Upper lobe of left lung (tissue), 6 donors: ENCODE measurements at regions not wholly inside any gene's neighbourhood (a gene's known extent, or its start where the extent isn't known, plus 50 kb on each side); places are given as distances from the start of the nearest gene placed in this dataset.
"Not testable (repeated sequence)": the region's sequence is repeated elsewhere in the genome, so short reads cannot be mapped to it uniquely, and the experiment has no call there.

ENCODE experiments used
- ATAC-seq, 2 donors: fragments of 200-7000 bp; cut with Tn5 transposase; one replicate each; pipeline ENCODE4 v1.9.1; 2022; ENCODE audit warnings: mild to moderate bottlenecking in 2 of 2, moderate library complexity in 2 of 2; ENCODE audit not compliant: low FRiP score in 2 of 2
- DNase-seq, 2 donors: peaks; one replicate each; pipeline ENCODE4 v3.0.0-alpha.2; 2019 to 2020
- H3K27ac ChIP-seq, 4 donors: fragments of 200-600 bp; sonication (generic); one replicate each; pipeline ENCODE4 v1.5.1; 2016 to 2019
- H3K27me3 ChIP-seq, 4 donors: fragments of 200-600 bp; sonication (generic); one replicate each; pipeline ENCODE4 v1.5.1; 2017 to 2019
- H3K36me3 ChIP-seq, 4 donors: fragments of 200-600 bp; sonication (generic); one replicate each; pipeline ENCODE4 v1.5.1; 2016 to 2019
- H3K4me1 ChIP-seq, 4 donors: fragments of 200-600 bp; sonication (generic); one replicate each; pipeline ENCODE4 v1.5.1; 2018 to 2019
- H3K4me3 ChIP-seq, 4 donors: fragments of 200-600 bp; sonication (generic); one replicate each; pipeline ENCODE4 v1.5.1; 2017 to 2019; ENCODE audit warnings: mild to moderate bottlenecking in 2 of 4, moderate library complexity in 1 of 4
- H3K9me3 ChIP-seq, 4 donors: fragments of 200-600 bp; sonication (generic); one replicate each; pipeline ENCODE4 v1.5.1; 2018 to 2019
- EP300 ChIP-seq, 4 donors: sonication (generic); formaldehyde crosslinking; IDR thresholded peaks; one replicate each; pipeline ENCODE4 v1.5.1; 2017; ENCODE audit warnings: antibody characterized with exemption in 4 of 4, control low read depth in 2 of 4
- POLR2A ChIP-seq, 4 donors: fragments of 450-650 bp; IDR thresholded peaks; one replicate each; pipeline ENCODE4 v1.5.1; 2016 to 2017; ENCODE audit warnings: antibody characterized with exemption in 4 of 4, mild to moderate bottlenecking in 2 of 4
- POLR2AphosphoS5 ChIP-seq, 2 donors: sonication (generic); formaldehyde crosslinking; IDR thresholded peaks; one replicate each; pipeline ENCODE4 v1.5.1; 2017; ENCODE audit warnings: antibody characterized with exemption in 2 of 2
- WGBS, 2 donors: methylation state at CpG; one replicate each; pipeline ENCODE4 v1.1.5; 2017 to 2018; 5-methylcytosine and 5-hydroxymethylcytosine counted together
- TF ChIP-seq, protein P1 (sequence below), 6 experiments: fragments of 450-650 bp in 4 of 6; fragments of 200-600 bp in 2 of 6; sonication (generic) in 2 of 6; IDR thresholded peaks; one replicate each; pipeline ENCODE4 v1.5.1; 2016 to 2019; ENCODE audit warnings: antibody characterized with exemption in 6 of 6
- donor health status: DM: no; HTN: no; CAD: no; lungs with moderate emphysema.
- donor health status: DM: no; HTN: yes; CAD: no; lungs with severe emphysema.

DNA sequence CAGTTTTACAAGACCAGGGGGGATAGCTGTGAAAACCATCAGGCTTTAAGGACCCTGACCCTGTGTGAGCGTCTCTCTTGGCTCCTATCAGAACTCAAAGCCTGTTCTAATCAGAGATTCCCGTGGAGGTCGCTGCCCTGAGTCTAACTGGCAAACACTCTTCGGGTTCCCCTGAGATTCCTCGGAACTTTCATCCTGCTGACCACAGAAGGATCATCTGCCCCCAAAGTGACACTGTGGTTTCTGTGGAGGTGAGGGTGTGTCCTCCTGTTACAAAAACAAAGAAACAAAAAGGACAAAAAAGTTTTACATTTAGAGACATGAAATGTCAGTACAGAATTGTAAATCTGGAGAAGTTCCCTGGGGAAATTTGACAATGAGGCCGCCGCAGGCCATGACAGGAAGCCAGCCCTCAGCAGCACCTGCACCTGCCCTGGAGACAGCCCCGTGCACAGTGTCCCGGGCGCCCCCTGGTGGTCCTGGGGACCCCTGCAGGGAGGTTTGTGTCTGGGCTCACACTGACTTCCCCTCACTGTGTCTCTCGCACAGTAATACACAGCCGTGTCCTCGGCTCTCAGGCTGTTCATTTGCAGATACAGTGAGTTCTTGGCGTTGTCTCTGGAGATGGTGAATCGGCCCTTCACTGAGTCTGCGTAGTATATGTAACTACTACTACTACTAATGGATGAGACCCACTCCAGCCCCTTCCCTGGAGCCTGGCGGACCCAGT, 708.3 kb downstream of the TMEM121 start:
- ATAC-seq = not testable (repeated sequence)
- 37 to 45% methylated on average over 9 to 16 of the region's 17 CpGs for WGBS, 2 donors

DNA sequence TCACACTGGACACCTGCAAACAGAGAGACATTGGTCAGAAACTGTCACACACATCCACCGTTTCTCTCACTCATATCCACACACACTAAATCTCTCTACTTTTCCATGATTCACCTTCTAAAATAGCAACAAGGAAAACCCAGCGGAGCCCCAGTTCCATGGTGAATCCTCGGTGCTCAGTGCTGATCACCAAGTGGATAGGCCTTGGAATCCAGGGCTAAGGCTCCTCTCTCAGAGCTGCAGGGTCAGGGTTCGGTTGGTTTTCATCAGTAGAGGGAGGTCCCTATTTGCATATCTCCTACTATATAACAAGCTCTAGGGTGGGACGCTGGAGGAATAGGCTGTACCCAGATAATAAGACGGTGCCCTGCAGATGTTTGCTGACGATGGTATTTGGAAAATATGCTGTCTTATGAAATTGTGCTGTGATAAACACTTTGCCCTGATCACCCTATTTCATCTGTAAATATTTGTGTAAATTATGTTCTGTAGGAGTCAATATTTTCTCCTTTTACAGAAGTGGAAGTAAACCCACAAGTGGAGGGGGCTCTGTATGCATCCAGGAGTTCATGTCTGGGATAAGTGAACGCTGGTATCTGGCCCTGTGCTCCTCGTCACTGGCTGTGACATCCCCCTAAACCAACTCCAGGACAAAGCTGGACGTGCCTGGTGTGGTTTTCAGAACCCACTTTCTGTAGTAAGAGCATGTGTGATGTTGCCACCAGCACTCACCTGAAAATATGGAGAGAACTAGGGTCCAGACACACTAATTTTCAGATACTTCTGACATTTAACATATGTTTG, 709.2 kb downstream of the TMEM121 start:
- Histone ChIP-seq H3K4me1 (no peaks in the 10 kb centered on the region), H3K9me3 (no peaks in the 10 kb centered on the region), H3K27ac (no peak overlapping the region), H3K27me3 (no peaks in the 10 kb centered on the region), H3K36me3 (no peaks in the 10 kb centered on the region), H3K4me3 (no peak overlapping the region)
- DNase-seq = no peak
- WGBS, 2 donors = 62 to 73% methylated on average over 10 of the region's 10 CpGs
- ATAC-seq = no peak
- TF ChIP-seq, protein P1, sequence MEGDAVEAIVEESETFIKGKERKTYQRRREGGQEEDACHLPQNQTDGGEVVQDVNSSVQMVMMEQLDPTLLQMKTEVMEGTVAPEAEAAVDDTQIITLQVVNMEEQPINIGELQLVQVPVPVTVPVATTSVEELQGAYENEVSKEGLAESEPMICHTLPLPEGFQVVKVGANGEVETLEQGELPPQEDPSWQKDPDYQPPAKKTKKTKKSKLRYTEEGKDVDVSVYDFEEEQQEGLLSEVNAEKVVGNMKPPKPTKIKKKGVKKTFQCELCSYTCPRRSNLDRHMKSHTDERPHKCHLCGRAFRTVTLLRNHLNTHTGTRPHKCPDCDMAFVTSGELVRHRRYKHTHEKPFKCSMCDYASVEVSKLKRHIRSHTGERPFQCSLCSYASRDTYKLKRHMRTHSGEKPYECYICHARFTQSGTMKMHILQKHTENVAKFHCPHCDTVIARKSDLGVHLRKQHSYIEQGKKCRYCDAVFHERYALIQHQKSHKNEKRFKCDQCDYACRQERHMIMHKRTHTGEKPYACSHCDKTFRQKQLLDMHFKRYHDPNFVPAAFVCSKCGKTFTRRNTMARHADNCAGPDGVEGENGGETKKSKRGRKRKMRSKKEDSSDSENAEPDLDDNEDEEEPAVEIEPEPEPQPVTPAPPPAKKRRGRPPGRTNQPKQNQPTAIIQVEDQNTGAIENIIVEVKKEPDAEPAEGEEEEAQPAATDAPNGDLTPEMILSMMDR (IDR thresholded peaks at IDR 0.05) = no peak
- TF ChIP-seq POLR2A (IDR thresholded peaks at IDR 0.05) (no peak), EP300 (IDR thresholded peaks at IDR 0.05) (no peak), POLR2AphosphoS5 (IDR thresholded peaks at IDR 0.05) (no peak)

More for the DNA sequence above, 708.3 kb downstream of the TMEM121 start:
- H3K9me3 ChIP-seq, H3K4me3 ChIP-seq, H3K27me3 ChIP-seq, H3K27ac ChIP-seq, H3K4me1 ChIP-seq, H3K36me3 ChIP-seq, DNase-seq: not testable (repeated sequence)
- TF ChIP-seq, protein P1 (IDR thresholded peaks at IDR 0.05) = peak in 4 of 6 experiments; percentile 31 to 44 (median 39)

DNA sequence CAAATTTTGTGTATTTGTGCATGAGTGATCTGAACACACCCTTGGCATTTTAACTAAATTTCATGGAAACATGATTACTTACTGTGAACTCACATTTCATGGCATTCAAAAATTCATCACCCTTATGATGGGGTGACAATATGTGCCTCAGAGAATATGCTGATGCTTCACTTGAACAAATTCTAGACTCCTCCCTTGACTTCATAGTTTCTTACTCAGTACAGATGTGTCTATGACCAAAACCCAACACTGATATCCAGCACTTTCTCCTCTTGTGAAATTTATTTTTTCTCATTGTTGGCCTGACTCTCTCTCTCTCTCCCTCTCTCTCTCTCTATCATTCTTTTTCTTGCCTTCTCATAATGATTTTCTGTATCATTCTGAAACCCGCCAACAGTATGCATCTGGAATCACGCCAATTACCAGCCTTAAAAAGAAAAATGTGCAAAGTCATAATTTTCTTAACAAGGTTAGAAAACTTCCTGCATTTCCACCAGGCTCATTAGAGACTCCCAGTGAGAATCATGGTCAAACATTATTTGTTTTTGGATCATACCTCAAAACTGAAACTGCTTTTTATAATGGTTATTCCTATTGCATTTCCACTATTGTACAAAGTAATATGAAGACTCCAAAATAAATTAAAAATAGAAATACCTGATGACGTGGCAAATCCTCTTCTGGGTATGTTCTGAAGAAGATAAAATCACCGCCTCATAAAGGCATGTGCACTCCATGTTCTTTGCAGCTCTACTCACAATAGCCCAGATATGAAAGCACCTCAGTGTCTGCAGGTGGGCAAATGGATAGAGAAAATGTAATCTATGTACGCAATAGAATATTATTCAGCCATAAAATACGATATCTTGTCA, 722.2 kb downstream of the TMEM121 start:
- no peak overlapping the region for H3K27ac ChIP-seq
- no peak for TF ChIP-seq POLR2AphosphoS5 (IDR thresholded peaks at IDR 0.05)
- no peak for TF ChIP-seq EP300 (IDR thresholded peaks at IDR 0.05)
- TF ChIP-seq, protein P1 (IDR thresholded peaks at IDR 0.05) = no peak
- TF ChIP-seq POLR2A (IDR thresholded peaks at IDR 0.05) = no peak
- ATAC-seq = no peak
- 32 to 36% methylated on average over 6 of the region's 6 CpGs for WGBS, 2 donors
- H3K9me3 ChIP-seq = no peaks in the 10 kb centered on the region
- H3K36me3 ChIP-seq = no peaks in the 10 kb centered on the region
- no peaks in the 10 kb centered on the region for H3K27me3 ChIP-seq
- H3K4me3 ChIP-seq = no peak overlapping the region
- DNase-seq = no peak
- no peaks in the 10 kb centered on the region for H3K4me1 ChIP-seq

DNA sequence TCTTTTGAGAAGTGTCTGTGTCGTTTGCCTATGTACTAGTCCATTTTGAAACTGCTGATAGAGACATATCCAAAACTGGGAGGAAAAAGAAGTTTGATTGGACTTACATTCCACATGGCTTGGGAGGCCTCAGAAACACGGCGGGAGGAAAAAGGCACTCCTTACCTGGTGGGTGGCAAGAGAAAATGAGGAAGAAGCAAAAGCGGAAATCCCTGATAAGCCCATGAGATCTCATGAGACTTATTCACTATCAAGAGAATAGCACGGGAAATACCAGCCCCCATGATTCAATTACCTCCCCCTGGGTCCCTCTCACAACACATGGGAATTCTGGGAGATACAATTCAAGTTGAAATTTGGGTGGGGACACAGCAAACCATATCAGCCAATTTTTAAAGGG, 727.6 kb downstream of the TMEM121 start:
- H3K27ac ChIP-seq, H3K36me3 ChIP-seq, ATAC-seq, H3K9me3 ChIP-seq, H3K4me3 ChIP-seq, H3K4me1 ChIP-seq, DNase-seq, H3K27me3 ChIP-seq: not testable (repeated sequence)
- 48 to 50% methylated on average over 5 of the region's 5 CpGs for WGBS, 2 donors

DNA sequence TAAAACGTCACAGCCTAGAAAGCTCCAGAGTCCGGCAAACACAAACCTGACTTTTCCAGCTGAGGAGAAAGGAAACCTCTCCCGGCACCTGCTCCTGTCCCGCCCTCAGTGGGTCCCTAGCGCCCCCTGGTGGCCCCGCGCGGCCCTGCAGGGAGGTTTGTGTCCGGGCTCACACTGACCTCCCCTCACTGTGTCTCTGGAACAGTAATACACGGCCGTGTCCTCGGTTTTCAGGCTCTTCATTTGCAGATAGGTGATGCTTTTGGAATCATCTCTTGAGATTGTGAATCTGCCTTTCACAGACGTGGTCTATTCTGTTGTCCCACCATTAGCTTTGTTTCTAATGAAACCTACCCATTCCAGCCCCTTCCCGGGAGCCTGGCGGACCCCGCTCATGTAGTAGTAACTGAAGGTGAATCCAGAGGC, 731.2 kb downstream of the TMEM121 start:
- H3K4me1 ChIP-seq, H3K9me3 ChIP-seq, ATAC-seq, H3K27me3 ChIP-seq, H3K36me3 ChIP-seq, H3K27ac ChIP-seq, H3K4me3 ChIP-seq: not testable (repeated sequence)
- 35% methylated on average over 16 of the region's 16 CpGs for WGBS, 2 donors
- peak; percentile 43 to 97 for DNase-seq
- TF ChIP-seq, protein P1 (IDR thresholded peaks at IDR 0.05) = peak in 4 of 6 experiments; percentile 36 to 66 (median 48)
